ENCODE measurements at regions not wholly inside any gene's neighbourhood (a gene's known extent, or its start where the extent isn't known, plus 50 kb on each side); places are given as distances from the start of the nearest gene placed in this dataset.
"Not testable (repeated sequence)": the region's sequence is repeated elsewhere in the genome, so short reads cannot be mapped to it uniquely, and the experiment has no call there.

GRCh38 chr17:13204607-13205237 is 186.9 kb upstream of the ELAC2 start:
- no peak for DNase-seq

- DNase-seq: no peak
Measured at GRCh38 chr17:13202835-13203234, 185.0 kb upstream of the ELAC2 start.

- no peak for DNase-seq
Measured at GRCh38 chr17:13200671-13201070, 182.8 kb upstream of the ELAC2 start.

- DNase-seq: no peak
Measured at GRCh38 chr17:13199425-13199824, 181.6 kb upstream of the ELAC2 start.

GRCh38 chr17:13197586-13197985 is 179.8 kb upstream of the ELAC2 start:
- no peak for DNase-seq

GRCh38 chr17:13194887-13195286 is 177.1 kb upstream of the ELAC2 start:
- no peak for DNase-seq

GRCh38 chr17:13182854-13183253 is 165.0 kb upstream of the ELAC2 start:
- no peak for DNase-seq

GRCh38 chr17:13182450-13182849 is 164.6 kb upstream of the ELAC2 start:
- DNase-seq: no peak

- DNase-seq: no peak
Measured at GRCh38 chr17:13181683-13182082, 163.9 kb upstream of the ELAC2 start.

- DNase-seq: no peak
Measured at GRCh38 chr17:13176436-13176835, 158.6 kb upstream of the ELAC2 start.

GRCh38 chr17:13171790-13172189 is 154.0 kb upstream of the ELAC2 start:
- DNase-seq: no peak

GRCh38 chr17:13162361-13162760 is 144.5 kb upstream of the ELAC2 start:
- no peak for DNase-seq

- no peak for DNase-seq
Measured at GRCh38 chr17:13160790-13161189, 143.0 kb upstream of the ELAC2 start.

- no peak for DNase-seq
Measured at GRCh38 chr17:13160296-13160695, 142.5 kb upstream of the ELAC2 start.

- no peak for DNase-seq
Measured at GRCh38 chr17:13158494-13159240, 140.8 kb upstream of the ELAC2 start.

GRCh38 chr17:13157656-13158055 is 139.8 kb upstream of the ELAC2 start:
- no peak for DNase-seq

- DNase-seq: no peak
Measured at GRCh38 chr17:13154930-13155329, 137.1 kb upstream of the ELAC2 start.

- DNase-seq: no peak
Measured at GRCh38 chr17:13154398-13154797, 136.6 kb upstream of the ELAC2 start.

GRCh38 chr17:13153036-13153435 is 135.2 kb upstream of the ELAC2 start:
- no peak for DNase-seq

- no peak for DNase-seq
Measured at GRCh38 chr17:13152501-13152900, 134.7 kb upstream of the ELAC2 start.

- not testable (repeated sequence) for DNase-seq
Measured at GRCh38 chr17:13150738-13151137, 132.9 kb upstream of the ELAC2 start.

GRCh38 chr17:13143001-13143400 is 125.2 kb upstream of the ELAC2 start:
- no peak for DNase-seq

GRCh38 chr17:13140750-13141149 is 122.9 kb upstream of the ELAC2 start:
- DNase-seq: no peak

GRCh38 chr17:13135506-13135905 is 117.7 kb upstream of the ELAC2 start:
- no peak for DNase-seq

- no peak for DNase-seq
Measured at GRCh38 chr17:13134076-13134475, 116.2 kb upstream of the ELAC2 start.

Data from CD4-positive, alpha-beta T cell treated with Interferon alpha-2 for 1 hour (primary cell).